SHP77 (cell line): ENCODE measurements at regions not wholly inside any gene's neighbourhood (a gene's known extent, or its start where the extent isn't known, plus 50 kb on each side); places are given as distances from the start of the nearest gene placed in this dataset.
"Not testable (repeated sequence)": the region's sequence is repeated elsewhere in the genome, so short reads cannot be mapped to it uniquely, and the experiment has no call there.

ENCODE experiments used
- DNase-seq, 2 experiments: peaks; one replicate each; lab custom pipeline; 2025; lab: John Stamatoyannopoulos, UW

DNA sequence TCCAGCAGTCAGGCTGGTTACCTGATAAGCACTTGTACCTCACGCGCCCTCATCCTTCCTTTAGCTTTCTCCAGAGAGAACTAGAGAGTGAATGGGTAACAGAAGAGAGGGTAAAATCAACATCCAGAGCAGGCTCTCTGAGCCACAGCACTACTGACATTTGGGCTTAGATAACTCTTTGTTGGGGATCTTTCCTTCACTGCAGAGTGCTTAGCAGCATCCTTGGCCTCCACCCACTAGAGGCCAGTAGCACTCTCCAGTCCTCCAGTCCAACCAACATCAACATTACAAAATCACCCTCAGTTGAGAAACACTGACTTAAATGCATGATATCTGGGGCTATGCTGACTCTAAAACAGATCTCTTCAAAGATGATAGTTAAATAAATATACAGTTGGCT, 220.7 kb downstream of the TACR3 start:
- DNase-seq, result no peak

DNA sequence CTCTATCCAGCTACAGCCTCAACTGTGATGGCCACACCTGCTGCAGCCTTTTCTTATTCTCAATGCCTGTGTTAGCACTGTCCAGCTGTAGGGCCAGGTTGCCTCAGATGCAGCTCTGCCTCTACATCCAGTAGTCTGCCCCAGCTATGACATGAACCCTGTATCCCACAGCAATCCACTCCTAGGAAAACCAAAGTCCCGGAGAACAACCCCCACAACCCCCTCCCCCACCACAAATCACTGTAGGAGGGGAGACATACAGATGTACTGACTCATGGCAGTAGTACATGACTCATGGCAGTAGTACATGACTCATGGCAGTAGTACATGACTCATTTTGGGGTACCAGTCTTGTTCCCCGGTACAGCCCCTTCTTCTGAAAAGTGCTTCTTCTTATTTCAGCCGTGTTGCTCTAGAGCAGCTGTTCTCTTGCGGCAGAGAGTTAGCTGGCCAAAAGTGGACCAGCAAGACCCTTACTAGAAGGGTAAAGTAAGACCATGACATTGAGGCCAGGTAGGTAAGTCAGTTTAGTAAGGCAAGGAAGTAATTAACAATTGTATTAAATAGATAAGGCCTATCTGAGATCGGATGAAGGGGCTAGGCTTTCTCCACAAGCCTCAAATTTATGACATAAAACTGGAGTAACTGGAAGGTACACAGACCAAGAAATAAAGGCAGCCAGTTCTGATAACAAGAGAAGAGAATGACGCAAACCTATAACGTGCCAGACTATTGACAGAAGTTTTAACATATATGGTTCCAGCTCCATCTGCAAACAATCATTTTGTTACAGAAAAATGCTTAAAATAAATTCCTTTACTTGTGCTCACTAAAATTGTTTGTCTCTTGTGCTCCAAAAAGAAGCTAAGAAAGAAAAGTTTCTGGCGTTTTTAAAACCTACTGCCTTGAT, 221.4 kb downstream of the TACR3 start:
- no peak for DNase-seq

DNA sequence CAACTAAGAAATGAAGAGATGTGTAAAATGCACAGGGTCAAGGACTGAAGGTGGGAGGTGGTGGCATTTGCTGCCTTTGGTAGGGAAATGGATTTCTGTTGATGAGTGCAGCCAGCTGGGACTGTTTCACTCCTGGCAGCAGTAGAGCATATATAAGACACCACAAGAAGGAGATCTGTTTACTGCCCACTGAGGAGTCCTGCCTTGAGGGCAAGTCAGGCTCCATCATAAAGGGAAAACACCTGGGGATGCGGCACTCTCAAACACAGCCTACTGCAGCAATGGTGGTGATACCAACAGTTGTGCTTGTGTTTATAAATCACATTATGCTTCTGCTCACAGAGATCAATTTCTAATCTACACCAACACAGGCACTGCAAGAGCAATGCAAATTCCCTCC, 222.1 kb downstream of the TACR3 start:
- no peak for DNase-seq

DNA sequence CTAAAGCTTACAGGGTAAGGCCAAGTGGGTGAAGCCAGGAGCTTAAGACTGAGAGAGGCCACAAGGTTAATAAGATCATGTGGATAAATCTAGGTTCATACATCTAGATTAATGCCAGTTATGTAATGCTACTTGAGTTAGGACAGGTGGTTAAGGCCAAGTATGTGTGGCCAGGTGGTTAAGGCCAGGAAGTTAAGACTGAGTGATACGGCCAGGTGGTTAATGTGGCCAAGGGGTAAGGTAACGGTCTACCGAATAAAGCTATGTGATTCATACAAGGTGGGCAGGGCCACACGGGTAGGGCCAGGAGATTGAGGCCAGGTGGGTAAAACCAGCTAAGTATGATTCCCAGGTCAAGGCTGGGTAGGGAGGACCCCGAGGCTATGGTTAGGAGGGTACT, 223.0 kb downstream of the TACR3 start:
- no peak for DNase-seq

DNA sequence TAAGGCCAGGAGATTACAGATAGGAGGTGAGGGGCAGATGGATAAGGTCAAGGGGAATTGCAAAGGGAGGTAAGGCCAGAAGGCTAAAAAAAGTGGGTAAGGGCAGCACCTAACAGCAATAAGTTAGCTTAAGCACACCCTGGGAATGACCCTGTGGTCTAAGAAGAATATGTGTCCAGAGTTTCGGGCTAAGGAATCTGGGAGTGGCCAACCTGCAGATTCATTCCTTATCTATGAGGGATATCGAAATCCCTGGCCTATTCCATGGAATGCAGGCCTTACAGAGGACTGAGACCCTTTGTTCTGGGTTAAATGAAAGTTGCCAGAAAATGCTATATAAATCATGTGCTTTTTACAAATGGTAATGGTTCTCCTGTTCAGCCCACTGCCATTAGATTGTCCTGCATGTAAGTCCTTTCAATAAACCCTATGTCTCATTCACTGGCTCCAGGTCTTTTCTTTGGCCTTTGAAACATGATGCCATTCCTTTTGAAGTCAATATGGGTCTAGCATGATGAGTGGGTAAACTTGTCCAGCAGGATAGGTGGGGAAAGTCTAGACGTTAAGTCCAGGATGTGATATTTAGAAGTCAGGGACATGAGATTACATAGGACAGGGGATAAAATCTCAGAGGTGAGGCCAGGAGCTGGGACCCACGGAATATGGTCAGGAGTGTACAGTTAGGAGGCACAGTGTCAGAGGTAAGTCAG, 226.2 kb downstream of the TACR3 start:
- DNase-seq, result no peak

DNA sequence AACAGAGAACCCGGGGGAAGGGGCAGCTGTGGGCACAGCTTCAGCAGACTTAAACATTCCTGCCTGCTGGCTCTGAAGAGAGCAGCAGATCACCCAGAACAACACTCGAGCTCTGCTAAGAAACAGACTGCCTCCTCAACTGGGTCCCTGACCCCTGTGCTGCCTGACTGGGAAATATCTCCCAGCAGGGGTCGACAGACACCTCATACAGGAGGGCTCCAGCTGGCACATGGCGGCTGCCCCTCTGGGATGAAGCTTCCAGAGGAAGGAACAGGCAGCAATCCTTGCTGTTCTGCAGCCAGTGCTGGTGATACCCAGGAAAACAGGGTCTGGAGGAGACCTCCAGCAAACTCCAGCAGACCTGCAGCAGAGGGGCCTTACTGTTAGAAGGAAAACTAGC, 234.5 kb downstream of the TACR3 start:
- not testable (repeated sequence) for DNase-seq

DNA sequence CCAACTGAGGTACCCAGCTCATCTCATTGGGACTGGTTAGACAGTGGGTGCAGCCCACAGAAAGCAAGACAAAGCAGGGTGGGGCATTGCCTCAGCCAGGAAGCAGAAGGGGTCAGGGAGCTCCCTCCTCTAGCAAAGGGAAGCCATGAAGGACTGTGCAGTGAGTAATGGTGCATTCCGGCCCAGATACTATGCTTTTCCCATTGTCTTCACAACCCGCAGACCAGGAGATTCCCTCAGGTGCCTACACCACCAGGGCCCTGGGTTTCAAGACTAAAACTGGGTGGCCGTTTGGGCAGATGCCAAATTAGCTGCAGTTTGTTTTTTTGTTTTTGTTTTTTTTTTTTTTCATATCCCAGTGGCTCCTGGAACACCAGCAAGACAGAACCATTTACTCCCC, 235.3 kb downstream of the TACR3 start:
- DNase-seq, result no peak

DNA sequence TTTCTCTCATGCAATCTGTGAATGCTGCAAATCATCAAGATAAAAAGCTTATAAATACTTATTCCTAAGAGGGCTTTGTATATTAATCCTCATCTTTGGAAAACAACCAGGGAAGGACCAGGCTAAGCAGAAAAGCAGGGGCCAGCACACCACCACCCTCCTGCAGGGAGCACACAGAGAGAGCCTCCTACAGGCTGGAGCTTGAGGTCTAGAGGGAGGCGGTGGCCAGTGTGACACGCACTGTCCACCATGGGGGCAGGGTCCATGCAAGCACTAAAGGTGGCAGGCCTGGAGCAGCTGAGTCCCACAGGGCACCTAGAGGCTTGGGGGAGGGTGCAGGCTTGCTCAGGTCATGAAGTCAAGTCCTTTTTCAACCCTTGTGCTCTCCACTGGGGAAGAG, 236.9 kb downstream of the TACR3 start:
- DNase-seq, result no peak

DNA sequence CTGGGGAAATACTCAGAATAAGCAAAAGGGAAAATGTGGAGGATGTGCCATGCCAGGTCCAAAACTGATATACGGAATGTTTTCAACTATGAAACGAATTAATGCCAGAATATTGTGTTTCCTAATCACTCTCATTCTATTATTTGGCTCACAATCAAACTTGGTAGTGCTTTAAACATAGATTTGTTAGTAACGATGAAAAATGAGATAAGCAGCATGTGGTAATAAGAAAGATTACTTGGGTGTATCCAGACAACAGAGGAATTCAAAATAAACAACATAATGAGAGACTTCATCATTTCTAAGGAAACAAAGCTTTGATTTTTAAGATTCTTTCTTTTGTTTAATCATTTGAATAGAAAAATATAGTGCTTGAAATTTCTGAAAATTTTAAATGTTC, 237.3 kb downstream of the TACR3 start:
- DNase-seq, result no peak

DNA sequence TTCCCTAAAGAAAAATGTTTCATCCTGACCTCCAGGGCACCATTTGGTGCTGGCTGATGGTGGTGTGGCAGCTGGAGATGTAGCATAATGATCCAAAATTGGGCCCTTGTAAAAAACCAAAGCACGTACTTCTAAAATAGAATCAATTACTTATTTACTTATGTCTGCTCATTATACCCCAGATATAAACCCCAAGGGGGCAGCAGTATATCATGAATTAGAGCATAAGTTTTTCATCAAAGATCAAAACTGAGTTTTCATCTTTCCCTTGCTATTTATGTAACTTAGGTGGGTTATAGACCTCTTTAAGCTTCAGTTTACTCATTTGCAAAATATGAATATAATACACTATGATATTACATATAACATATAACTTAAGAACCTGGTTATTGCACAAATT, 241.1 kb downstream of the TACR3 start:
- DNase-seq, result no peak

DNA sequence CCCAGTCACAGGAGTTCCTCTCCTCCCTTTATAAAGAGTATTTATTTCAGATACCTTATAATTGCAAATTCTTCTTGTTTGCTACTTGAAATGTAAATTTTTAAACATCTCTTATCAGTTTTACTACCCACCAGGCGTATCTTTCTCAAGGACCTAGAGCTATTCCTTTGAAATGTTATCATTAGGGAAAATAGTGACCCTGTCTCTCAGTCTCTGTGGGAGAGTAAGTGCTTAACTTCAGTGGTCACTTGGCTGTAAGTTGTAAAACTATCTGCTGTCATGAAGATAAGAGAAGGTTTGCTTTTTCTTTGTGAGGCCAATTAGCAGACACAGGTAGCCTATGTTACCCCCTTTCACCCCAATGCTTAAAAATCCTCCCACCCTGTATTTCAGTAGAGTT, 241.6 kb downstream of the TACR3 start:
- no peak for DNase-seq

DNA sequence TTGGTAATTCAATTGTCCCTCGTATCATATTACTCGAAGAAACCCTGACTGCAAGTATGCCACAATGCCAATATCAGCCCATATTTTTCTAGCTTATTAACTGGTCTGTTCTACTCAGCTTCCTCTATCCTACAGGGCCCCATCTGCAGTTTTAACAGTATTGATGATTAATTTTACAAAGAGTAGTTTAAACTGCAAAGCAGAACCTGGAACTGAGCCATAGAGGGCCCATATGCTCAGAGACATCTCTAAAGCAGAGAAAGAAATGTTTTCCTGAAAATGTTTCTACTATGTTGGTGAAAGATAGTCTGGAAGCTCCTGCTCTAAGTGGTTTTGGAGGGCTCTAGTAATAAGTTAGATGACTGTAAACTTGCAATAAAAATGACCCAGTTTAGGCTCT, 259.4 kb upstream of the CENPE start:
- DNase-seq, result no peak

DNA sequence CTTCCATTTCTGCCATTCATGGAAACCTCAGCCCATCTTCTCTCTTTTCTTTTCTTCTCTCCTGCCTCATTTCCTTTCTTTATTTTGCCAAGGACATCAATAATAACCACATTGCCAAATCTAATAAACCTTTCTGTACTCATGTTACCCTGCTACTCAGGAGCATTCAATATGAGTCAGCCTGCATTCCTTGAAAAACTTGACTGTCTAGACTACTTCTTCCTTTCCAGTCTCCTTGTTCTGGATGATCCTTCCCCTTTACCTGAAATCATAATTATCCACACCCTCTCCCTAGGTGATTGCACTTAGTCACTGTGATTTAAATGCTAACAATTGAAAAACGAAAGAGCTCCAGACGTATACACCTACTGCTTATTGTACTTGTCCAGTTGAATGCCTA, 253.2 kb upstream of the CENPE start:
- no peak for DNase-seq

DNA sequence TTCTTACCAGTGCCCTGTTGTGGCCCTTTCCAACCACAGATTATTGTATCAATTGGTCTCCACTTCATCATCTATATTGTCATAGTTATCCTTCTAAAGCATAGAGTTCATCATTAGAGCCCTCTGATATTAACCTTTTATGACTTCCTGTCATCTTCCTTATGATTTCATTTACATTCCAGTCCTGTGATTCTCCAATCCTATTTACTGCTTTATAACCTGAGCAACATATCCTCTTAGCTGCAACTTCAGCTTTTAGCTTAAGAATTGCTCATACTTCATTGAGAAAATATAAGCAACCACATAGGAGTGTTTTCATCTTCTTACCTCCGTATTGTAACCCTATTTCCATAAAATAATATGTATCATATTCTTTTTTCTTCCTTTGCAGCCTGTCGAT, 252.6 kb upstream of the CENPE start:
- DNase-seq, result no peak

DNA sequence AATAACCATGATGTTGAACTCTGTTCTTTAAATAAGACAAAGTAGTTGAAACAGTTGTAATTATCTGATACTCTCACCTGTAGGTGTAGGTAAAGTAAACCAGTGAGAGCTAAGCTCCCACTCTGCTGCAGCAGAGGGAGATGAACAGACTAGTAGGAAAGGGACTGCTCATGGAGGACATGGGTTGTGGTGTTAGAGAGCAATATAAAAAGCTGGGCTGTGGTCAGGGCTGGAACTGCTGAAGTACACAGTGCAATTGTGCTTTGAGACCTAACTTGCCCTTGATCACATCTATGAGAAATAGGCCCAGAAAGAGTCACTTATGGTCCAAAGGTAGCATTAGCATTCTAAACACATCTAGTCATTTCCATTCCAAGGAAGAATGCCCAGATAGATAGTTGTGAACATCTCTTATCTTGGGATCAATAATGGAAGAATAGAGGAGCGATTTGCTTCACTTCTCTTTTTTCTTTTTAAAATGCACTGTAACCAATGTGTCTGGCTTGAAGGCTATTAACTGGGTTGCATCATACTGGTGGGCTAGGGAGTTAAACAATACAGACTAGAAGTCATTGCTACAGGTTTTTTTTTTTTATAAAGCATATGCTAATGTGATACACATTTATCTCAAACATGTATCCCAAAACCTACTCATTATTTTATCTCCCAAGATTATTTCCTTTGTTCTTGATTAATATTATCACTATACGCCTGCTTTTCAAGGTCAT, 251.3 kb upstream of the CENPE start:
- DNase-seq, result no peak

DNA sequence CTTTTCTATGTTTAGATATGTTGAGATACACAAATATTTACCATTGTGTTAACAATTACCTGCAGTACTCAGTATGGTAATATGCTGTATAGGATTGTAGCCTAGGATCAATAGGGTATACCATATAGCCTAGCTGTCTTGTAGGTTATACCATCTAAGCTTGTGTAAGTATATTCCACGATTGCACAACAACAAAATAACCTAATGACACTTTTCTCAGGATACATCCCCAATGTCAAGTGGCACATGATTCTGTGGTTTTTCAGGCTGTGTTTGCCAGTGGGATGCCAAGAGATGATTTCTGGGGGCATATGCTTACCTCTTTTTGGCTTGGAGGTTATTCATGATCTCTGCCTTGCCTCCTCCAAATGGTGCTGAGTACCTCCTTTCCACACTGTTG, 247.2 kb upstream of the CENPE start:
- DNase-seq, result no peak

DNA sequence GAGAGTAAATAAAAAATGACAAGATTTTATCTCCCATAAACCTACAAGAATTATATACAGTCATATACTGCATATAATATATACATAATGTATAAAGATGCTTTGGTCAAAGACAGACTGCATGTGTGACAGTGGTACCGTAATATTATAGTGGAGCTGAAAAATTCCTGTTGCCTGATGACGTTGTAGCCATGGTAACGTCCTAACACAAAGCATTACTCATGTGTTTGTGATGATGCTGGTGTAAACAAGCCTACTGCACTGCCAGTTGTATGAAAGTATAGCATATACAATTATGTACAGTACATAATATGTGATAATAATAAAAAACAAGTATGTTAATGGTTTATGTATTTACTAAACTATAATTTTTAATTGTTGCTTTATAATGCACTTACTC, 245.2 kb upstream of the CENPE start:
- DNase-seq, result no peak

DNA sequence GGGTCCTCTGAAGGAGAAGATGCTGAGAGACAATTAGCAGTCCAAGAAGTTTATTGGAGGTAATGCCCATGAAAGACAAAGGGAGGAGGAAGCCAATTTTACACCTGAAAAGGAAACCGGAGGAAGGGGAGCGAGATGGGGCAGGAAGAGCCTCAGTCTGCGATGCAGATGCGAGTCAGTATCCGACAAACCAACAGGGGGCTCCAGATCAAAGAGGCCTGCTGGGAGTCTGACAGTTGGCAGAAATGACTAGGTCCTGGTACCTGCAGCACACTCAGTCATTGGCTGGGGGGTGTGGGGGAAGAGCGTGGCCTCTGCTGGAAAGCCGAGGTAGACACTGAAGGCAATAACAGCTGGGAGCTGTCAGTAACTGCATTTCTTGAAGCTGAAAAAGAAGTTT, 231.1 kb upstream of the CENPE start:
- no peak for DNase-seq

DNA sequence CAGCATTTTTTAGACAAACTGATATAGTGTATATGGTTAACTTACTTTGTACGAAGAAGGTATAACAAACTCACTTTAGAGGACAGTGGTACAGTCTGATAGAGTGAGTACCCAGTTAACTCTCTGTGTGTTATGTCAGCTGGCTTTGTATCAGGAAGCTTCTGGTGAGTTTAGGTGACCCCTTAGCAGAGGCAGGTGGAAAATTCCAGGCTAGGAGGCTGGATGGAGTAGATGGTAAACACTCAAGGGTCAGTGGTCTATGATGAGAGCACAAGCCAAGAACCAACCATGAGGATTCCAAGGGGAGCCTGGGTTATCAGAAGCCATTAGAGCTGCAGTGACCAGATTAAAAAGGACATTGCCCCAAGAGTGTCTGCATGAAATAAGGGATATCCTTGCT, 227.3 kb upstream of the CENPE start:
- no peak for DNase-seq

DNA sequence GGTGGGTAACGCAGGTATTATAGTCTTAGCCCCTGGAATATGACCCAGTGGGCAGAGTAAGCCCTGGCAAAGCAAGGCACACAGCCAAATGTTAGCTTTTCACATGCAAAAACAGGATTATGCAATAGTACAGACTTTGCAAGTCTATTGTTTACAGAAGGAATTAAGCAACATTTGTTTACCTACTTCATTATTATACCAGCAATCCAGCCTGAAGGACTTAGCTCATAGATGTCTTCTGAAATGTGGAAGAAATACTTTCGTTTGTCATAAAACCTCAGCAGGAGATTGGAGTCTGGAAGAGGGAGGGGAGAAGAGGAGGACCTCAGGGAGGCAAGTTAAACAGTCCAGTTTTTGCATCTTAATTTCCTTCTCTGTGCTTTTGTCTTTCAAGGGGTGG, 226.7 kb upstream of the CENPE start:
- DNase-seq, result no peak

DNA sequence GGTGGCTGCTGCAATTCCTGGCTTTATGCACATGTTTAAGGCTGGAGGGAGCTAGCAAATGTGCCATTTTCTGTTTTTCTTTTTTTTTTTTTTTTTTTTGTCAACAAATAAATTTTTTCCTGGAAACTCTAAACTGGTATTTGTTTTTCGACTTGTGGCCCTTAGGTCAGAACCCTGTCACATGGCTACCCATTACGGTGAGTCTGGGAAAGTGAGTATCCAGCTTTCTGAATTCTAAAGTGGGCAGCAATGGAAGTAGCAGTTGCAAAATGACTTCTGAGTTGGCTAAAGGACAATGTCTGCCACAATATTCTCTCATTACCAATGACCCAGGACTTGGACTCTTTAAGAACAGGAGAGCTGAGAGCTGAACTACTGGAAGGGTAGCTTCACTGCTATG, 225.1 kb upstream of the CENPE start:
- DNase-seq, result no peak

DNA sequence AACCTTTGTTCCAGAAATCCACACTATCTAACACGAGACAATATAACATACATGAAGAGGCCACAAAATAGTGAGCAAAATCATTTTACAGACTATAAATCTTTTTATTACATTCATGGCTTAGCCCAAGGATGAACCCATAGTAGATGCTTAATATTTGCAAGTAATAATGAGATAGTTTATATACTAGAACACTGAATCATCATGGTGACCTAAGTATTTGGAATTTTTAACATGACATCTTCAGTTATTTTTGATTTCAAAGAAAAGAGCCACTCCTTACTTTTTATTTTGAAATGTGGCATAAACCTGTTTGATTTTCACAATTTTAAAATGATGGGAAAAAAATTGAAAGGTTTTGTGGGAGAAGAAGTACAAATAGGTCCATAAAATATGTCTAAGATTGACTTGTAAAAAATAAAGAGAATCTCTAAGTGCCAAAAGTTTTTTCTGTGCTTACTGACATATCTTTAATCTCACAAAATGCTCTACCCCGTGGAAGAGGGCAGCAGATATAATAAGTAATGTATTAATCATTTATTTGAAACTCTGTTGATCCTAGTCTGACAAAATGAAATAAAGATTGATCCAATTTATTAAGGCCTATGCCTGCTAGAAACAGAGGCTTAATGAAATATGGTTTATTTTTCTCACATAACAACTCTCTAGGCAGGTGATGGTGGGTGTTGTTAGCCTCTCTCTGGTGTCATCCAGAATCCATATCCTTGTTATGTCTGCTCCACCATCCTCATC, 224.5 kb upstream of the CENPE start:
- no peak for DNase-seq
